ENCODE measurements at regions not wholly inside any gene's neighbourhood (a gene's known extent, or its start where the extent isn't known, plus 50 kb on each side); places are given as distances from the start of the nearest gene placed in this dataset.

DNA sequence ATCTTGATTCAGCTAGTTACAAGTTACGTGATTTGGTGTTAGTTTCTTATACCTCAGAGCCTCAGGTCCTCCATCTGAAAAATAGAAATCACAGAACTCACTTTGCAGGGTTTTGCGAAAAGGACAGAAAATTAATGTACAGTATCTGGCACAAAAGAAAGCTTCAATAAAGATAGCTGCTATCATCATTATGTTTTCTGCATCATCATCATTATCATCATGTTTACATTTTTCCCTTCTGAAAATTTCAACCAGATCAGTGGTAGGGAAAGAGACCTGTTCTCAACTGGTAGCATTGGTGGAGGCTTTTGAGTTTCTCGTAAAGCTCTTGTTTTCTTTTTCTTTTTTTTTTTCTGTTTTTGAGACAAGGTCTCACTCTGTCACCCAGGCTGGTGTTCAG, 174.7 kb upstream of the PBX1 start:
- no peaks in the 10 kb centered on the region for H3K36me3 Mint-ChIP-seq (ENCODE audit: insufficient read depth, unreplicated experiment)
- H3K4me1 Mint-ChIP-seq (ENCODE audit: low read depth, unreplicated experiment): no peaks in the 10 kb centered on the region
- POLR2A ChIA-PET: no interaction called here
- no TSS peak for BruUV-seq (replicated peaks)
- Histone ChIP-seq H3K36me3 (ENCODE audit: control insufficient read depth, insufficient read depth, low read length) (no peaks in the 10 kb centered on the region), H3K27me3 (replicated peaks; ENCODE audit: control insufficient read depth, insufficient read depth, low read length) (no peaks in the 10 kb centered on the region), H3K9me3 (no peaks in the 10 kb centered on the region), H3K4me3 (ENCODE audit: low read depth, low read length) (no peak overlapping the region), H3K4me1 (no peaks in the 10 kb centered on the region)
- intact Hi-C loops (cut with micrococcal nuclease; ENCODE audit: unreplicated experiment): no loop called here
- no peaks in the 10 kb centered on the region for H3K9me3 Mint-ChIP-seq (ENCODE audit: unreplicated experiment)
- peaks cover 17% of the 10 kb centered on the region for H3K27me3 Mint-ChIP-seq (ENCODE audit: insufficient read depth, unreplicated experiment)
- CTCF ChIA-PET: no interaction called here
- H3K4me3 Mint-ChIP-seq (ENCODE audit: unreplicated experiment): no peak overlapping the region
- H3K27ac Mint-ChIP-seq (ENCODE audit: unreplicated experiment): no peak overlapping the region
- no peak for DNase-seq
- TF ChIP-seq CTCF (IDR thresholded peaks at IDR 0.05; ENCODE audit: insufficient read depth in 1 of 2, low read depth in 1 of 2, low read length in 1 of 2, severe bottlenecking in 1 of 2, unreplicated experiment in 1 of 2): no peak

DNA sequence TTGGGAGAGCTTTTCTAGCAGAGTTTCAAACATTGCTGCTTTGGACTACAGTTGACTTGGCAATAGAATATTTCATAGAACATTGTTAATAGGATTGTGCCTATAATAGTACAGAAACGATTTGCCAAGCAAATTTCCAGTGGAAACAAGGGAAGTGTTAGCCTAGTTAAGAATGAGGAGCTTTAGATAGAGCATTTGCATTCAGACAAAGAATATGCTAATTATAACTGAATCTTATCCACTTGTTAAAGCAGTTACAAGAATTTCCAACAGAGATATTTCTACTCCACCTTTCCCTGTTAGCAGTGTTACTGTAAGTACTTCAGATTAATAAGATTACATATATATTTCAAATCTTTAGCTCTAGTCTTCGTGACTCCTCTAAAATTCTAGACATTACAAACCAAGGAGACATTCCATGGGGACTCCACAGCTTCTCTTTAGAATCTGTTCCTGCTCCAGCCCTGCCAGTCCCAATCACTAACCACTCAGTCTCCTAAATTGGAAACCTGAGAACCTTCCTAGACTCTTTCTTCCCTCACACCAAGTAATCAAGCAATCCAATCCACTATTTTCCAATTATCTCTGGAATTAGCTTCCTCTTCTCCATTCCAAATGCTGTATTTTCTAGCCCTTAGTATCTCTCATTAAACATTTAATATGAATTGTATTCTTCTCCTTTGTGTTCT, 141.8 kb upstream of the PBX1 start:
- Mint-ChIP-seq H3K9me3 (ENCODE audit: unreplicated experiment) (no peaks in the 10 kb centered on the region), H3K36me3 (ENCODE audit: insufficient read depth, unreplicated experiment) (no peaks in the 10 kb centered on the region), H3K4me3 (ENCODE audit: unreplicated experiment) (no peak overlapping the region), H3K27ac (ENCODE audit: unreplicated experiment) (no peak overlapping the region), H3K27me3 (ENCODE audit: insufficient read depth, unreplicated experiment) (peaks cover 18% of the 10 kb centered on the region), H3K4me1 (ENCODE audit: low read depth, unreplicated experiment) (no peaks in the 10 kb centered on the region)
- no TSS peak for BruUV-seq (replicated peaks)
- Histone ChIP-seq H3K9me3 (no peaks in the 10 kb centered on the region), H3K27me3 (replicated peaks; ENCODE audit: control insufficient read depth, insufficient read depth, low read length) (no peaks in the 10 kb centered on the region), H3K4me1 (no peaks in the 10 kb centered on the region), H3K36me3 (ENCODE audit: control insufficient read depth, insufficient read depth, low read length) (no peaks in the 10 kb centered on the region), H3K4me3 (ENCODE audit: low read depth, low read length) (no peak overlapping the region)
- DNase-seq: no peak
- TF ChIP-seq CTCF (IDR thresholded peaks at IDR 0.05; ENCODE audit: insufficient read depth in 1 of 2, low read depth in 1 of 2, low read length in 1 of 2, severe bottlenecking in 1 of 2, unreplicated experiment in 1 of 2): no peak
- ChIA-PET POLR2A (no interaction called here), CTCF (no interaction called here)
- intact Hi-C loops (cut with micrococcal nuclease; ENCODE audit: unreplicated experiment): no loop called here

DNA sequence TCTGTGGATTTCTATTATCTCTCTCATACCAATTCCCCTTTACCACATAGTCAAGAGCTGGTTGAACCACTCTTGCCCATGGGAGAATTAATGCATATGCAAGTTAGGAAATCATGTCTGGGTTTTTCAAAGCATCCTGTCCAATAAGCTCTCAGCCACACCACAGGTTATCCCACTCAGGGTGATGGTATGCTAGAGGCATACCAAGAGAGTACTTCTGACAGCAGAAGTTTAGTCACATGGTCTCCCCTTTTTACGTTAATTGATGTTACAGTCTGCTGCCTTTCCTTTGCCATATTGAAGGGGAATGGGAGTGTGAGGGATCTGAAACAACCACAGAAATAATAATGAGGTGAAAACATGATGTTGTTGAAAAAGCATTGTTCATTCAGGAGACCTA, 135.8 kb upstream of the PBX1 start:
- Histone ChIP-seq H3K4me1 (no peaks in the 10 kb centered on the region), H3K27me3 (replicated peaks; ENCODE audit: control insufficient read depth, insufficient read depth, low read length) (no peaks in the 10 kb centered on the region), H3K4me3 (ENCODE audit: low read depth, low read length) (no peak overlapping the region), H3K36me3 (ENCODE audit: control insufficient read depth, insufficient read depth, low read length) (no peaks in the 10 kb centered on the region), H3K9me3 (no peaks in the 10 kb centered on the region)
- Mint-ChIP-seq H3K4me1 (ENCODE audit: low read depth, unreplicated experiment) (no peaks in the 10 kb centered on the region), H3K36me3 (ENCODE audit: insufficient read depth, unreplicated experiment) (no peaks in the 10 kb centered on the region), H3K4me3 (ENCODE audit: unreplicated experiment) (no peak overlapping the region), H3K27ac (ENCODE audit: unreplicated experiment) (no peak overlapping the region), H3K27me3 (ENCODE audit: insufficient read depth, unreplicated experiment) (no peaks in the 10 kb centered on the region), H3K9me3 (ENCODE audit: unreplicated experiment) (no peaks in the 10 kb centered on the region)
- ChIA-PET CTCF (no interaction called here), POLR2A (no interaction called here)
- no TSS peak for BruUV-seq (replicated peaks)
- TF ChIP-seq CTCF (IDR thresholded peaks at IDR 0.05; ENCODE audit: insufficient read depth in 1 of 2, low read depth in 1 of 2, low read length in 1 of 2, severe bottlenecking in 1 of 2, unreplicated experiment in 1 of 2): no peak
- intact Hi-C loops (cut with micrococcal nuclease; ENCODE audit: unreplicated experiment): no loop called here
- DNase-seq: no peak
